NOMO-1 (cell line): ENCODE measurements at regions not wholly inside any gene's neighbourhood (a gene's known extent, or its start where the extent isn't known, plus 50 kb on each side); places are given as distances from the start of the nearest gene placed in this dataset.

Experiments used
- DNase-seq, 2 experiments: peaks; one replicate each; lab custom pipeline; 2025; ENCODE audit not compliant: unreplicated experiment in 2 of 2; lab: John Stamatoyannopoulos, UW

DNA sequence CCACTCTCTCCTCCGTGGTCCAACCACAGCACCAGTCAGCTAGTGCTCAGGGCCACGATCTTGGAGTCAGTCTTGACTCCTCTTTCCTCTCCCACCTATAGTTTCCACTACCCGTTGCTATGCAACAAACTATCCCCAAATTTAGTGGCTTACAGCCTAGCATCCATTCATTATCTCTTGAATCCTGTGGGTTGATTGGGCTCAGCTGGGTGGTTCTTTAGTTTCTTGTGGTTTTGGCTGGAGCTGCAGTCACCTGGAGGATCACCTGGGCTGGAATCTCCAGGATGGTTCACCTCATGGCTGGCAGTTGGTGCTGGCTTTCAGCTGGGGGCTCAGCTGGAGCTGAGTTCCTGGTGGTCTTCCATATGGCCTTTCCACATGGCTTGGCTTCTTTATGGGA is 149.9 kb downstream of the ASB1 start:
- no peak for DNase-seq

- DNase-seq = no peak
Observed at GRCh38 chr2:238578256-238578655, 151.5 kb downstream of the ASB1 start.

DNA sequence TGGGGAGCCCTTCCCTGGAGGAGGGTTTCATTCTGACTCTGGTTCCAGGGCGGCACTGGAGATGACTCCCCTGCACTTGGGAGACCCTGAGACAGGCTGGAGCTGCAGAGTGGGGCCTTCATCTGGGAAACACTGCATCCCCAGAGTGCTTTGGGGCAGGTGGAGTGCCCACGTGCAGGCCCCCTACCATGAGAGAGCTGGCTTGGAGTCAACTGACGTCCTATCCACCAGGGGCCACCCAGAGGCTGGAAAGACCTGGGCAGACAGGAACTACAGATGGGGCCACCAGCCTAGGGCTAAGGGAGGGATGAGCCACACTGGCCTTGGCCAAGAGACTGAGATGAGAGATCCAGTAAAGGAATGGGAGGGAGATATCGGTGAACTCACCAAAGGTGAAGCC is 153.8 kb downstream of the ASB1 start:
- DNase-seq = no peak

DNA sequence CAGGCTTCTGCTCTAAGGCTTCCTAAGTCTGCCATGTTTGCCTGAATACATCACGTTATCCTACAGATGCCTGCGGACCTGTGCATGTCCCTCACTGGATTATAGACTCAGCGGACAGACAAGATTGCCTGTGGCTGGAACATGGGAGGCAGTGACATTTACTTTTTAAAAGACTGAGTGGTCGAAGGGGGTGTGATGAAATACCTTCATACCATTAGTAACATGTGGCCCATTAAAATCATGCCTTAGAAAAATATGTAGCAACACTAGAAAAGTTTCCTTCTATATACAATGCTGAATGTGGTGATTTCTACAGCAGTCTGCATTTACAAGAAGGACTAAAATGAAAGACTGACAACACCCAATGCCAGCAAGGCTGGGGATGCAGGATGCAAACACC is 154.4 kb downstream of the ASB1 start:
- DNase-seq = no peak

- no peak for DNase-seq
Observed at GRCh38 chr2:238582159-238582558, 155.4 kb downstream of the ASB1 start.

- DNase-seq = no peak
Observed at GRCh38 chr2:238584617-238585016, 157.9 kb downstream of the ASB1 start.

DNA sequence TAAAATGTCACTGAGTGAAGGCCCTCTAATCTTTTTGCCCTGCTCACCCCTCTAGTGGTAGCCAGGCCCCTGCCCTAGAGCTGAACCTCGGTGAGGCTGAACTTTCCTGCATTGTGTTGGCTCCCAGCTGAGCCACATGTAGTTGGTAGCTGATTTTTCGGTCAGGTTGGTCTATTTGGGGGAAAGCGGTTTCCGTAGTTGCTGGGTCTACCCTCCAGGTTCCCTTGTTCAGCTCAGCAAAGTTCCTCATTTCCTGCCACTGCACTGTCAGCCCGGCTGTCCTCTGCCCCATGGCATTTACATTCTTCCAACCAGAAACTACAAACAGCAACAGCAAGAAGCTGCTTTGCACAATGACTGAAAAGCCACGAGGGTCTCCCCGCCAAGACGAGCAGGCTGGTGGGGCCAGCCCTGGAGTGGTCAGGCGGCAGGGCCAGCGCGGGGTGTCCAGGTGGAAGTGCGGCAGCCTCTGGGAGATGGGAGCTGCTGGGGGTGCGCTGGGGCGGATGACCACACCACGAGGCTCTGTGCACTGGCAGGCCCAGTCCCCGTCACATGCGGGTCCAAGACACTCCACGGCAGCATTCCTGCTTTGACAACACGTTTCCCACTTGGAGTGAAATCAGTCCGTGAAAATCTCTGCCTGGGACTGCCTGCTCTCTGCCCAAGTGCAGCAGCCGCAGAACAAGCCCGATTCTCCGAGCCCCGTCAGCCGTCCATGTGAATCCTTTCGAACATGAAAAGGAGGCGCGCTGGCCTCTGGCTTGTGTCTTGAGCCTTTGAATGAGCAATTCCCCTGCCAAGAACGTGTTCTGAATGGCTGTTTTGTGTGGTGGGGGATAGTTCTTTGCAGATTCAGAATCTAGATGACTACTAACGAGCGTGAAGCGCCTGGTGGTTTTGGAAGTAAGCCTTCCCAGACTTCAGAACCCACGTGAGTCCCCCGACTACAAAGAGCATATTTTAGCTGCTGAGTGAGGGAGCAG is 159.4 kb downstream of the ASB1 start:
- DNase-seq = no peak

- no peak for DNase-seq
Observed at GRCh38 chr2:238586931-238587775, 160.4 kb downstream of the ASB1 start.

DNA sequence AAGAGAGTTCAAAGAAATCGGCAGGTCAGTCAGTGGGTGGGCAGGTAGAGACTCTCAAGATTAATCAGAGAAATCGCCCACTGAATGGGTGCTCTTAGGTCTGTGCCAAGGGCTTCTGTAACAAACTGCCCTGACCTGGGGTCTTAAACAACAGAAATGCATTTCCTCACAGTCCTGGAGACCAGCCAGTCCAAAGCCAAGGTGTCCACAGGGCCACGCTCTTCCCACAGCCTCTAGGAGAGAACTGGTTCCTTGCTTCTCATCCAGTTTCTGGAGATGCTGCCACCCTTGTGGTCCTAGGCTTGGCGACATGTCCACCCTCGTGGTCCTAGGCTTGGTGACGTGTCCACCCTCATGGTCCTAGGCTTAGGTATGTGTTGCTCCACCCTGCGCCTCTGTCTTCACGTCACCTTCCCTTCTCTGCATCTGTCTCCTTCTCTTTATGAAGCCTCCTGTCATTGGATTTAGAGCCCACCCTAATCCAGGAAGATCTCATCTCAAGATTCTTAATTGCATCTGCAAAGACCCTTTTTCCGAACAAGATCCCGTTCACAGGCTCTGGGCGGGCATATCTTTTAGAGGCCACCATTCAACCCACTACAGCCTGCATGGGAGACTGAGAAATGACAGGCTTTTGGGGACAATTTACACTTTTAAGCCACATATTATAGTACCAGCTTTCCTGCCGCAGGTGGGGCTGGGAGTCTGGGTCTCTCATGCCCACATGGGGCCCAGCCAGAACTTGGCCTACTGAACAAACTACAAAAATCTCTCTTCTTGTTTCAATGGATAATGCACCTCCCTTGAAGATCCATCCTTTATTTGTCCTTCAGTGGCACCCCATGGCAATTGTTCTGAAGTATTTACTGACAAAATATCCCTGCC is 161.3 kb downstream of the ASB1 start:
- DNase-seq = no peak

- DNase-seq = no peak
Observed at GRCh38 chr2:238589591-238590460, 163.1 kb downstream of the ASB1 start.

DNA sequence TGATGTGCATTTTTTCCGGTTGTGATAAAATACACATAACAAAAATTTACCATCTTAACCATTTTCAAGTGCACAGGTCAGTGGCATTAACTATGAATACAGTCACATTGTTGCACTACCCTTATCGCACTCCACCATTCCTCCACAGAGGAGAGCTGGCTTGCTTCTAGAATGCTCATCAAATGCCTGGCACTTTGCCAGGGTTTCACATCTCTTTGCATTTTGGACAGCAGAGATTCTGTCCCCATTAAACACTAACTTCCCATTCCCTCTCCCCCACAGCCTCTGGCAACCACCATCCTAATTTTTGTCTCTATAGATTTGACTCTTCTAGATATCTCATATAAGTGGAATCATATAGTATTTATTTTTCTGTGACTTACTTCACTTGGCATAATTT is 165.0 kb downstream of the ASB1 start:
- no peak for DNase-seq

GRCh38 chr2:238593236-238593635 is 166.5 kb downstream of the ASB1 start:
- DNase-seq = no peak

GRCh38 chr2:238593678-238594077 is 167.0 kb downstream of the ASB1 start:
- no peak for DNase-seq

- DNase-seq = no peak
Observed at GRCh38 chr2:238594796-238595749, 168.3 kb downstream of the ASB1 start.

- no peak for DNase-seq
Observed at GRCh38 chr2:238595750-238596570, 169.2 kb downstream of the ASB1 start.

- no peak for DNase-seq
Observed at GRCh38 chr2:238596571-238597551, 170.1 kb downstream of the ASB1 start.
